PFSK-1 (cell line): ENCODE measurements at regions not wholly inside any gene's neighbourhood (a gene's known extent, or its start where the extent isn't known, plus 50 kb on each side); places are given as distances from the start of the nearest gene placed in this dataset.

Source experiments
- FOXP2 ChIP-seq: optimal IDR thresholded peaks from 2 replicates; pipeline ENCODE3; 2011; ENCODE audit warnings: borderline replicate concordance, control low read depth, inconsistent platforms; ENCODE audit not compliant: insufficient read depth; ENCODE audit errors: extremely low read length, extremely low read depth
- POLR2AphosphoS5 ChIP-seq: IDR thresholded peaks from 2 replicates; pipeline ENCODE4 v1.6.1; 2012; ENCODE audit warnings: low read depth, mild to moderate bottlenecking, control low read depth, low read length, moderate library complexity
- REST ChIP-seq, 2 experiments: IDR thresholded peaks; 2 replicates each; pipeline versions ENCODE4 v1.6.1 to v1.8.0; 2011 to 2012; ENCODE audit warnings: low read depth in 2 of 2, low read length in 2 of 2, control low read depth in 1 of 2, inconsistent platforms in 1 of 2, mild to moderate bottlenecking in 1 of 2, moderate library complexity in 1 of 2; ENCODE audit not compliant: insufficient read depth in 1 of 2
- SIN3A ChIP-seq: IDR thresholded peaks from 2 replicates; pipeline ENCODE4 v1.6.1; 2012; ENCODE audit warnings: mild to moderate bottlenecking, low read length, moderate library complexity, borderline replicate concordance; ENCODE audit not compliant: insufficient read depth
- TAF1 ChIP-seq: IDR thresholded peaks from 2 replicates; pipeline ENCODE4 v1.6.1; 2012; ENCODE audit warnings: low read length, control low read depth, borderline replicate concordance; ENCODE audit not compliant: insufficient read depth

GRCh38 chr7:130958846-130959245 is 224.8 kb upstream of the KLF14 start:
- TF ChIP-seq REST (IDR thresholded peaks at IDR 0.05; ENCODE audit: insufficient read depth in 1 of 2, low read depth in 2 of 2, low read length in 2 of 2) (no peak), SIN3A (no peak), TAF1 (no peak), POLR2AphosphoS5 (no peak), FOXP2 (no peak)

GRCh38 chr7:130959743-130960207 is 225.8 kb upstream of the KLF14 start:
- TF ChIP-seq REST (IDR thresholded peaks at IDR 0.05; ENCODE audit: insufficient read depth in 1 of 2, low read depth in 2 of 2, low read length in 2 of 2) = 0 out of 4 replicates have a peak, but pooled peaks of 1 of the 2 experiments have one; percentile 7
- TF ChIP-seq POLR2AphosphoS5 = peak; percentile 65; the same call in 1 of the 2 replicates
- no peak for TF ChIP-seq FOXP2
- TF ChIP-seq TAF1 = peak; percentile 54
- TF ChIP-seq SIN3A = 0 out of 2 replicates have a peak, but pooled peaks have one; percentile 53

DNA sequence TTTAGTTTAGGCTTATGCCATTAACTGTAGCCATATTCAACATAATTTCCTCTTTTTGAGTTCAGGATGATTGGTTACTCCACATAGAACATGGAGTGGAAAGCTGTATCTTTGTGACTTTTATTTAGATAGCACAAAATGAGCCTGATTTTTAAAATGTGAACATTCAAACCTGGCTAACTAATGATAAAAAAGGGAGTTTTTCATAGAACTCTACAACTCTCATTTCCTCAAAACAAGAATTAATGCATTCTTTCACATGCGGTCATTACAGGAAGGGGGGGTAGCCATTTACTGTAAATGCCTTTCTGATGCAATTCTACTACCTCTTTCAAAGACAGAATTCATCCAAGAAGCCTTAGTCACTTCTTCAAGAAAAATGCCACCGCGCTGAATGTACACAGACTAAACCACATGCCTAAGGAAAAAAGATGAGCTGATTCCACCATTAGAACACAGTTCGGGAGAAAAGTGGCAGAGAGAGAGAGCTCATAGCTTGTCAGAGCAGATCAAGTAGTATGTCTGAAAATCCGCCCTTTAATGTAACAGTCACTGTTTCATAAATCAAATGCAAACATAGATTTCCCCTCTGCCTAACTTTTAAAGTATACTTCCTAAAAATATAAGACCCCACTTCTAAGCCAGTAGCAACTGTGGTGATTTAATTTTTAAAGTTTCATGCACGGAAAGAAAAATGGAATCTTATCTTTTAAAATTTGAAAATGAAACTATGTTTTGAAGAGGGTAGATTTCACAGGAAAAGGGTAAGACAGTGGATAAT is 226.4 kb upstream of the KLF14 start:
- TF ChIP-seq REST (IDR thresholded peaks at IDR 0.05; ENCODE audit: insufficient read depth in 1 of 2, low read depth in 2 of 2, low read length in 2 of 2) (no peak), SIN3A (0 out of 2 replicates have a peak, but pooled peaks have one; percentile 25), TAF1 (no peak; the same call in none of the 2 replicates)

- peak; percentile 98 for TF ChIP-seq POLR2AphosphoS5
- no peak for TF ChIP-seq FOXP2
- 0 out of 2 replicates have a peak, but pooled peaks have one; percentile 74 for TF ChIP-seq SIN3A
- TF ChIP-seq REST (IDR thresholded peaks at IDR 0.05; ENCODE audit: insufficient read depth in 1 of 2, low read depth in 2 of 2, low read length in 2 of 2) = 0 out of 4 replicates have a peak, but pooled peaks of 1 of the 2 experiments have one; percentile 11
- TF ChIP-seq TAF1 = peak; percentile 88; the same call in 1 of the 2 replicates
These were observed 227.2 kb upstream of the KLF14 start for GRCh38 chr7:130961128-130961601.
